ENCODE measurements at regions not wholly inside any gene's neighbourhood (a gene's known extent, or its start where the extent isn't known, plus 50 kb on each side); places are given as distances from the start of the nearest gene placed in this dataset.
"Not testable (repeated sequence)": the region's sequence is repeated elsewhere in the genome, so short reads cannot be mapped to it uniquely, and the experiment has no call there.

DNA sequence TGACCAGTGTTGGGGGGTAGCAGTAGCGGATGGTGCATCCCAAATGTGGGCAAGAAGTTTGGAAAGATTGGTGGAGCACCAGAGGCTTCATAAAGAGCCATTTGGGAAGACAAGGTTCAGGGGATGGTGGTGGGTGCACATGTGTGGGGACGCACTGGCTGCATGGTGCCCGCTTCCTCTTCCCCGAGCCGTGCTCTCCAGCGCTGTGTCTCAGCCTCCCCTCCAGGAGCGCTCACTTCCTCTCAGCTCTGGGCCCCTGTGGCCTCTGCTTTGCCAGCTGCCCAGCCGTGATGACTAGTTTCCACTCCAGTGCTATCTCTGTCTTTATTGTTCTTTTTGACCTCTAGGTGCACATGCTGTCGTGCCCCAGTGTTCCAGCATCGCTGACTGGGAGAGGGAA is 78.2 kb upstream of the CRYM start:
- not testable (repeated sequence) for DNase-seq, H3K4me3 ChIP-seq, H3K27me3 ChIP-seq, H3K9me3 ChIP-seq, H3K27ac ChIP-seq, H3K36me3 ChIP-seq, H3K4me1 ChIP-seq
- ATAC-seq (ENCODE audit: low FRiP score in 2 of 2): peak in 1 of 2 donors; percentile 68
- 52 to 68% methylated on average over 6 to 10 of the region's 10 CpGs for WGBS, 2 donors

DNA sequence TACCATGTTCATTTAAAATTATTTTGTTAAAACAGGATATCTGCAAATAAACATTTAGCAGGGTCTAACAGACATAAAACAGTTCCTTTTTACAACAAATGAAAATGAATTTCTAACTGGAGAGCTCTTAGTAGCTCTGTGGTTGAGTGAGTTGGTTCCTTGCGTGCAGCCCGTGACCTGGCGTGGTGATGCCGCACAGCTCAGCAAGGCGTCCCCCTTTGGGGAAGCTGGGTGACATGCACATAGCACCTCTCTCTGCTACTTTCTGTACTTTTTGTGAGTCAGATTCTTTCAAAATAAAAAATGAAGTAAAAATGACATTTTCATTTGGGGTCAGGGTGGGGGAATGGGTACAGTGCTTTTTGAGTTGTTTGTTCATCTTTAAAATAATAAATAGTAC is 73.3 kb upstream of the CRYM start:
- not testable (repeated sequence) for ATAC-seq (ENCODE audit: low FRiP score in 2 of 2)
- 96% methylated on average over 4 of the region's 5 CpGs; no CpG with 5 or more reads in 1 of the 2 donors for WGBS, 2 donors

DNA sequence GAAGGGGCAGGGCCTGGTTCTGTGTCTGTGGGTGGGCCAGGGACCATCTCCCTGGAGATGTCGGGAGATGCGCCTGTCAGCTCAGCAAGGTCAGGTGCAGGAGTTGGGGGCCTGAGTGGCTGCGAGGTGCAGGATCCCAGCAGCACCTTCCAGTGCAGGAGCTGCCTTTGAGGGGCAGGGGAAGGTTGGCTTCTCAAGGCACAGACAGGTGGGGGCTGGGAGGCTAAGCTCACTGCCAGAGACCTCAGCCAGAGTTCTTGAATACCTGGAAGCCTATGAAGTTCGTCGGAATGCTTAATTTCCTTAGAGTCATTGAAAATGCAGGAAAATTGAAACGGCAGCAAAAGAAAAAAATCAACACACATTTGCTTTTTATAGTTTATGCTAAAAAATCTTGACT is 72.8 kb upstream of the CRYM start:
- not testable (repeated sequence) for ATAC-seq (ENCODE audit: low FRiP score in 2 of 2); H3K27me3 ChIP-seq; DNase-seq; H3K36me3 ChIP-seq; H3K27ac ChIP-seq; H3K4me3 ChIP-seq; H3K9me3 ChIP-seq; H3K4me1 ChIP-seq
- 77 to 91% methylated on average over 3 to 4 of the region's 6 CpGs for WGBS, 2 donors

More for the DNA sequence above, 73.3 kb upstream of the CRYM start:
- not testable (repeated sequence) for H3K4me3 ChIP-seq, H3K27me3 ChIP-seq, DNase-seq, H3K9me3 ChIP-seq, H3K27ac ChIP-seq, H3K36me3 ChIP-seq, H3K4me1 ChIP-seq

DNA sequence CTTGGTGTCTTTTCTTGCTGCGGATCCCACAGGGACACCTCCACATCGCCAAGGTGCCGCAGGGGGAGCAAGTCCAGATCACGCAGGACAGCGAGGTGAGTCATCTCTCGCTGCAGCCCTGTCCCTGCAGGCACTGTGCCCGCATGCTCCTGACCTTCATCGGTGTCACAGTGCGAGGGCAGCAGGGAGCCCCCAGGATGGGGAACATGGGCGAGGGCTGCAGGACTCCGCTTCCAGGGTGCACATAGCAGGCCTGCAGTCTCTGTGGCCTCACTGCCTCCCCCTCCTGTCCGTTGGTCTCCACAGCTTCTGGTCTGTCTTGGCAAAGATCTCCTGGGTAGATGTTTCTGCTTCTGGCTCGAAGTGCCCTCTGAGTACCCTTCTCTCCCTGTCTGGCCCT is 71.2 kb upstream of the CRYM start:
- H3K4me1 ChIP-seq, H3K9me3 ChIP-seq, H3K36me3 ChIP-seq, H3K27me3 ChIP-seq, H3K27ac ChIP-seq, DNase-seq, H3K4me3 ChIP-seq: not testable (repeated sequence)
- ATAC-seq (ENCODE audit: low FRiP score in 2 of 2): peak in 1 of 2 donors; percentile 8
- WGBS, 2 donors: 58 to 77% methylated on average over 4 to 5 of the region's 13 CpGs

DNA sequence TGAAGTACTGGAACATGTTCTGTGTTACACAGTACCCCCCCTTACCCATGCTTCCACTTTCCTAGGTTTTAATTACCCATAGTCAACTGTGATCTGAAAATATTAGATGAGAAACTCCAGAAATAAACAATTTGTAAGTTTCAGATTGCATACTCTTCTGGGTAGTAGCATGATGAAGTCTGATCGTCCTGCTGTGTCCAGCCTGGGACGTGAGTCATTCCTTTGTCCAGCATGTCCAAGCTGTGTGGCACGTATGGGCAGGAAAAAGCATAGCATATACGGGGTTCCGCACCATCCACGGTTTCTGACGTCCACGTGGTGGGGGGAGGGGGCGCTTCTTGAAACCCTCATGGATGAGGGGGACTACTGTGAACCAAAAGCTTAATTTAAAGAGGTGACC is 70.7 kb upstream of the CRYM start:
- 60 to 79% methylated on average over 9 of the region's 9 CpGs for WGBS, 2 donors
- not testable (repeated sequence) for H3K27me3 ChIP-seq; ATAC-seq (ENCODE audit: low FRiP score in 2 of 2)

DNA sequence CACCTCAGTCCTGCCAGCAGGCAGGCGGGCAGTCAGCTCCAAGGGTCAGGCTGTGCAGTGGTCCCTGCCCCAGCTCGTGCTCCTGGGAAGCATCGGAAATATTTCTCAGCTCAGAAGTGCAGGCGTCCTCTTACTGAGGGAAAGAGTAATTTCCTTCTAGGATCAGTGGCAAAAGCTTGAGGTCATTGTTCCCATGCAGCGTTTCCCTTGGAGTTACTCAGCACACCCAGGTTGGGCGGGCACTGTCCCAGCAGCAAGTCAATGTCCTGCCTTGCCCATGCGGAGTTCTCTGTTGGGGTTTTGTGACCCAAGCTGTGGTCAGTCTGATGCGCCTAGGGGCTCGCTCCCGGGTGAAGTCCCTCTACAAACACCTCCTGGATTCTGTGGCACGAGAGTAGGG is 69.4 kb upstream of the CRYM start:
- not testable (repeated sequence) for DNase-seq; ATAC-seq (ENCODE audit: low FRiP score in 2 of 2)
- 82% methylated on average over 5 of the region's 11 CpGs; no CpG with 5 or more reads in 1 of the 2 donors for WGBS, 2 donors

More for the DNA sequence above, 70.7 kb upstream of the CRYM start:
- not testable (repeated sequence) for H3K36me3 ChIP-seq, H3K4me1 ChIP-seq, H3K9me3 ChIP-seq, H3K4me3 ChIP-seq, H3K27ac ChIP-seq, DNase-seq

DNA sequence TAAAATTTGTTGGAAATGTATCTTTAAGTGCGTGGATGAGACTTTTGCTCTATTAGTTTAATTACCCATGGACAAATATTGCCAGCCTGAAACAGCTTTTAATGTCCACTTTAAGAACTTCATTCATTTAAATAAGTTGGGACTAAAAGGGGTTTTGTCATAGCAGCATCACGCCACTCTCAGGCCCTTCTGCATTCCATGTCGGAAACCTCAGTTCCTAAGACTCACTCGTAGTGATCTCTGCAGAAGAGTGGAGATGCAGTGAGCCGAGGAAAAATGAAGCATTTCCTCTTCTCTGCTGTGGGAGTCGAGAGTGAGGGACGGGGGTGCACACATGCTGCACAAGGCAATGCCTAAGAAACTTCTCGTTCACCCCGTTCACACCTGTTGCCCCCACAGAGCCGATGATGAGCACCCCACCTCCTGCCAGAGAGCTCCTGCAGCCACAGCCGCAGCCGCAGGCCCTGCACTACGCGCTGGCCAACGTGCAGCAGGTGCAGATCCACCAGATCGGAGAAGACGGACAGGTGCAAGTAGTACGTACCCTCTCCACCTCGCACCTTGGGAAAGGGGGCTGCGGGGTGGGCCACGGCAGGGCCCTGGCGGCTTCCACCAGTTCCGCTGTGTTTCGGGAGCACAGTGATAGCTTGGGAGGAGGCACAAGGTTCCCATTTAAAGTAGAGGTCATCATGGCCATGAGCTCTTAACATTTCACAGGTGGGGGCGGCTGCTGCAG is 68.8 kb upstream of the CRYM start:
- H3K27ac ChIP-seq, H3K27me3 ChIP-seq, H3K9me3 ChIP-seq, H3K4me1 ChIP-seq, H3K4me3 ChIP-seq, H3K36me3 ChIP-seq: not testable (repeated sequence)
- WGBS, 2 donors: 81 to 88% methylated on average over 11 to 25 of the region's 25 CpGs
- ATAC-seq (ENCODE audit: low FRiP score in 2 of 2) (peak in 1 of 2 donors; percentile 20), DNase-seq (peak in 1 of 2 donors; percentile 67)

More for the DNA sequence above, 69.4 kb upstream of the CRYM start:
- not testable (repeated sequence) for H3K36me3 ChIP-seq, H3K9me3 ChIP-seq, H3K27me3 ChIP-seq, H3K4me3 ChIP-seq, H3K4me1 ChIP-seq, H3K27ac ChIP-seq

DNA sequence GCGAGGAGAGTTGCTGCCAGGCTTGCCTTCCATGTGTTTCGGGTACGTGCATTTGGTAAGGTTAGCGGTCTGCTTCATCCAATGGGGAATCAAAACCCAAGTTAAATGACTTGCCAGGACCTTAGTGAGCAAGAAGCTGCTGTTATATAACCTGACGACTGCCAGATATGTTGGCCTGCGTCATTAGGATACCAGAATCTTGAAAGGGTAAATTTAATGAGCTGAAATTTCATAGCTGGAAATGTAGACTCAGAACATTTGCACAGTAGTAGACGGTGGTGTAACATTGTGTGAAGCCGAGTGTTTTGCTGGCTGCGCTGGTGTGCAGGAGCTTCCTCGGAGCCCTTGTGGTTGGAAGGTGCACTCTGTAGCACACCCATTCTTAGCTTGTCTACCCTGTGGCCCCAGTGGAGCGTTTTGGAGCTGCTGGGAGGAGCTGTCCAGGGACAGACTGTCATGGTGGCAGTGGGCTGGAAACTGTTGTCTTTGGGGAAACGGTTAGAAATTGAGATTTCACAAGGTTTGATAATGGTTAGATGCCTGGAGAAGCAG is 66.3 kb upstream of the CRYM start:
- not testable (repeated sequence) for H3K9me3 ChIP-seq; ATAC-seq (ENCODE audit: low FRiP score in 2 of 2); H3K4me1 ChIP-seq; H3K27ac ChIP-seq; H3K4me3 ChIP-seq; H3K27me3 ChIP-seq; DNase-seq; H3K36me3 ChIP-seq
- WGBS, 2 donors: 89 to 92% methylated on average over 12 of the region's 12 CpGs

DNA sequence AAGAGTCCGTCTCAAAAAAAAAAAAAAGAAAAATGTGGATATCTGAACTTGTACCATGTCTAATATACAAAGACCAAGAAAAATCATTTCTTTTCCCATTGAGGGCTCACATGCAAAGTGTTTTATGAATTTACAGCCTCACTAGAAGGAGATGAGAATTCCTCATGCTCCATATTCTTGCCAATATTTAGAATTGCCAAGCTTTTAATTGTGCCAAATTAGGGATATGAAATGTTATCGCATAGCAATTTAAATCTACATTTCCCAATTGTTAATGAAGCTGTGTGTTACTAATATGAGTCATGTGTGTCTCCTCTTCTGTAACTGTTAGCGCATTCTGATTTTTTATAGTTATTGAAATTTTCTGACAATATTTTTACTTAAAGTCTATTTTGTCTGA is 63.0 kb upstream of the CRYM start:
- no peak for TF ChIP-seq POLR2AphosphoS5 (IDR thresholded peaks at IDR 0.05)
- TF ChIP-seq, protein P1, sequence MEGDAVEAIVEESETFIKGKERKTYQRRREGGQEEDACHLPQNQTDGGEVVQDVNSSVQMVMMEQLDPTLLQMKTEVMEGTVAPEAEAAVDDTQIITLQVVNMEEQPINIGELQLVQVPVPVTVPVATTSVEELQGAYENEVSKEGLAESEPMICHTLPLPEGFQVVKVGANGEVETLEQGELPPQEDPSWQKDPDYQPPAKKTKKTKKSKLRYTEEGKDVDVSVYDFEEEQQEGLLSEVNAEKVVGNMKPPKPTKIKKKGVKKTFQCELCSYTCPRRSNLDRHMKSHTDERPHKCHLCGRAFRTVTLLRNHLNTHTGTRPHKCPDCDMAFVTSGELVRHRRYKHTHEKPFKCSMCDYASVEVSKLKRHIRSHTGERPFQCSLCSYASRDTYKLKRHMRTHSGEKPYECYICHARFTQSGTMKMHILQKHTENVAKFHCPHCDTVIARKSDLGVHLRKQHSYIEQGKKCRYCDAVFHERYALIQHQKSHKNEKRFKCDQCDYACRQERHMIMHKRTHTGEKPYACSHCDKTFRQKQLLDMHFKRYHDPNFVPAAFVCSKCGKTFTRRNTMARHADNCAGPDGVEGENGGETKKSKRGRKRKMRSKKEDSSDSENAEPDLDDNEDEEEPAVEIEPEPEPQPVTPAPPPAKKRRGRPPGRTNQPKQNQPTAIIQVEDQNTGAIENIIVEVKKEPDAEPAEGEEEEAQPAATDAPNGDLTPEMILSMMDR (IDR thresholded peaks at IDR 0.05): no peak
- TF ChIP-seq POLR2A (IDR thresholded peaks at IDR 0.05): no peak
- no peak for TF ChIP-seq EP300 (IDR thresholded peaks at IDR 0.05)

More for the DNA sequence above, 63.0 kb upstream of the CRYM start:
- Histone ChIP-seq H3K27me3 (no peaks in the 10 kb centered on the region), H3K4me3 (no peak overlapping the region), H3K36me3 (no peaks in the 10 kb centered on the region), H3K4me1 (no peaks in the 10 kb centered on the region), H3K9me3 (no peaks in the 10 kb centered on the region), H3K27ac (no peak overlapping the region)
- WGBS, 2 donors: 90 to 91% methylated on average over 3 of the region's 3 CpGs
- DNase-seq (no peak), ATAC-seq (ENCODE audit: low FRiP score in 2 of 2) (no peak)
